Superior temporal gyrus (tissue), 1 donor: ENCODE measurements at regions not wholly inside any gene's neighbourhood (a gene's known extent, or its start where the extent isn't known, plus 50 kb on each side); places are given as distances from the start of the nearest gene placed in this dataset.

Experiments used
- DNase-seq: peaks from one replicate; pipeline ENCODE4 v3.0.0-alpha.2; 2016; ENCODE audit errors: extremely low spot score

- no peak for DNase-seq
Measured at GRCh38 chr18:71899707-71900472, 644.3 kb downstream of the CBLN2 start.

- no peak for DNase-seq
Measured at GRCh38 chr18:71899183-71899582, 645.0 kb downstream of the CBLN2 start.

GRCh38 chr18:71887509-71887908 lies 656.6 kb downstream of the CBLN2 start:
- DNase-seq: no peak

GRCh38 chr18:71878226-71878625 lies 665.9 kb downstream of the CBLN2 start:
- DNase-seq: no peak

- no peak for DNase-seq
Measured at GRCh38 chr18:71873695-71874094, 670.4 kb downstream of the CBLN2 start.

- DNase-seq: no peak
Measured at GRCh38 chr18:71865888-71866287, 678.3 kb downstream of the CBLN2 start.

GRCh38 chr18:71850602-71851001 lies 693.5 kb downstream of the CBLN2 start:
- DNase-seq: no peak

- DNase-seq: no peak
Measured at GRCh38 chr18:71849407-71849806, 694.7 kb downstream of the CBLN2 start.

- DNase-seq: no peak
Measured at GRCh38 chr18:71846716-71847115, 697.4 kb downstream of the CBLN2 start.

- DNase-seq: no peak
Measured at GRCh38 chr18:71844814-71845213, 699.3 kb downstream of the CBLN2 start.

- no peak for DNase-seq
Measured at GRCh38 chr18:71842666-71843065, 701.5 kb downstream of the CBLN2 start.

- no peak for DNase-seq
Measured at GRCh38 chr18:71837547-71837946, 706.6 kb downstream of the CBLN2 start.

GRCh38 chr18:71832946-71833617 lies 711.1 kb downstream of the CBLN2 start:
- no peak for DNase-seq

- DNase-seq: no peak
Measured at GRCh38 chr18:71831039-71831438, 713.1 kb downstream of the CBLN2 start.

- DNase-seq: no peak
Measured at GRCh38 chr18:71827301-71827700, 716.8 kb downstream of the CBLN2 start.

- DNase-seq: no peak
Measured at GRCh38 chr18:71815305-71815704, 728.8 kb downstream of the CBLN2 start.

- DNase-seq: no peak
Measured at GRCh38 chr18:71809711-71810110, 734.4 kb downstream of the CBLN2 start.

- no peak for DNase-seq
Measured at GRCh38 chr18:71808616-71809015, 735.5 kb downstream of the CBLN2 start.

GRCh38 chr18:71807586-71807985 lies 736.6 kb downstream of the CBLN2 start:
- DNase-seq: no peak

- no peak for DNase-seq
Measured at GRCh38 chr18:71798986-71799673, 745.0 kb downstream of the CBLN2 start.

- DNase-seq: no peak
Measured at GRCh38 chr18:71797554-71797953, 746.6 kb downstream of the CBLN2 start.

- DNase-seq: no peak
Measured at GRCh38 chr18:71784777-71785176, 759.4 kb downstream of the CBLN2 start.

- DNase-seq: no peak
Measured at GRCh38 chr18:71760541-71760940, 783.6 kb downstream of the CBLN2 start.
